Endothelial cell of umbilical vein (primary cell): ENCODE measurements at regions not wholly inside any gene's neighbourhood (a gene's known extent, or its start where the extent isn't known, plus 50 kb on each side); places are given as distances from the start of the nearest gene placed in this dataset.

Source experiments
- BruUV-seq: library from RNA; stranded (reverse); fragments of 400-500 nt; replicated peaks from 2 replicates; lab custom pipeline; 2021; lab: Mats Ljungman, UMichigan
- CTCF ChIA-PET: fragments of 300-600, 350-600 bp; sonication (Branson Sonifier 250); formaldehyde crosslinking; loops from one replicate; lab custom pipeline; 2021; ENCODE audit warnings: antibody characterized with exemption, inconsistent platforms; lab: Charles Lee
- POLR2A ChIA-PET: fragments of 300-600, 350-600 bp; sonication (Branson Sonifier 250); formaldehyde crosslinking; loops from one replicate; lab custom pipeline; 2021; ENCODE audit warnings: antibody characterized with exemption, inconsistent platforms; lab: Charles Lee
- DNase-seq: peaks from one replicate; pipeline ENCODE4 v3.0.0-alpha.2; 2011; ENCODE audit warnings: low read depth, low spot score
- FAIRE-seq: peaks from 2 replicates; lab custom pipeline; 2011; peaks lifted over from hg19 to GRCh38; lab: Jason Lieb, UNC
- H2AFZ ChIP-seq: 2 replicates; pipeline ENCODE4 v1.6.0; 2012; ENCODE audit warnings: low read depth, low read length, control low read depth, inconsistent platforms
- H3K27ac ChIP-seq: 2 replicates; pipeline ENCODE4 v1.5.1; 2011; ENCODE audit warnings: low read depth, mild to moderate bottlenecking, control low read depth, low read length, moderate library complexity; ENCODE audit not compliant: insufficient read depth
- H3K27me3 ChIP-seq, 2 experiments: 2 replicates each; pipeline versions ENCODE4 v1.6.0 to v1.6.1; 2011; ENCODE audit warnings: low read length in 2 of 2, mixed read lengths in 1 of 2; ENCODE audit not compliant: control insufficient read depth in 2 of 2, insufficient read depth in 2 of 2
- H3K36me3 ChIP-seq, 2 experiments: 2 replicates in 1 of 2; 3 replicates in 1 of 2; pipeline ENCODE4 v1.5.1; 2011; ENCODE audit warnings: low read length in 2 of 2, mild to moderate bottlenecking in 1 of 2, moderate library complexity in 1 of 2; ENCODE audit not compliant: control insufficient read depth in 2 of 2, insufficient read depth in 2 of 2; ENCODE audit errors: extremely low read depth in 1 of 2
- H3K4me1 ChIP-seq: 3 replicates; pipeline ENCODE4 v1.5.1; 2011; ENCODE audit warnings: mild to moderate bottlenecking, low read length; ENCODE audit not compliant: control insufficient read depth, insufficient read depth; ENCODE audit errors: extremely low read depth
- H3K4me2 ChIP-seq: 2 replicates; pipeline ENCODE4 v1.6.1; 2011; ENCODE audit warnings: low read length, control low read depth, mixed read lengths; ENCODE audit not compliant: insufficient read depth
- H3K4me3 ChIP-seq, 3 experiments: fragments of 200-600 bp in 1 of 3; sonication (generic), shearing (Covaris generic) in 1 of 3; replicated peaks in 1 of 3; 2 replicates each; pipeline ENCODE4 v1.5.1; 2011 to 2016; ENCODE audit warnings: control low read depth in 3 of 3, low read length in 3 of 3, mild to moderate bottlenecking in 2 of 3, inconsistent platforms in 1 of 3, low read depth in 1 of 3, moderate library complexity in 1 of 3; ENCODE audit not compliant: insufficient read depth in 1 of 3
- H3K79me2 ChIP-seq: 2 replicates; pipeline ENCODE4 v1.6.0; 2012; ENCODE audit warnings: low read length, inconsistent platforms; ENCODE audit not compliant: control insufficient read depth, insufficient read depth
- H3K9ac ChIP-seq: replicated peaks from 2 replicates; pipeline ENCODE3; 2011; ENCODE audit warnings: low read length, control low read depth; ENCODE audit not compliant: insufficient read depth; ENCODE audit errors: extremely low read depth
- H3K9me1 ChIP-seq: replicated peaks from 3 replicates; pipeline ENCODE4 v1.6.0; 2011; ENCODE audit warnings: mild to moderate bottlenecking, low read length; ENCODE audit not compliant: control insufficient read depth, insufficient read depth; ENCODE audit errors: extremely low read depth
- H3K9me3 ChIP-seq: replicated peaks from 2 replicates; pipeline ENCODE4 v1.5.1; 2012; ENCODE audit warnings: low read length, inconsistent platforms; ENCODE audit not compliant: control insufficient read depth, insufficient read depth
- H4K20me1 ChIP-seq: replicated peaks from 2 replicates; pipeline ENCODE3; 2011; ENCODE audit warnings: mild to moderate bottlenecking, low read length; ENCODE audit not compliant: control insufficient read depth, insufficient read depth; ENCODE audit errors: extremely low read depth
- EZH2 ChIP-seq: IDR thresholded peaks from 2 replicates; pipeline ENCODE4 v1.6.1; 2012; ENCODE audit warnings: borderline replicate concordance, low read depth, mild to moderate bottlenecking, moderate library complexity, low read length, inconsistent platforms; ENCODE audit not compliant: severe bottlenecking
- FOS ChIP-seq: IDR thresholded peaks from 2 replicates; pipeline ENCODE4 v1.6.1; 2011; ENCODE audit warnings: mild to moderate bottlenecking, low read length, moderate library complexity, borderline replicate concordance; ENCODE audit not compliant: insufficient read depth
- GATA2 ChIP-seq: IDR thresholded peaks from 2 replicates; pipeline ENCODE4 v1.7.0; 2011; ENCODE audit warnings: low read depth, mild to moderate bottlenecking, moderate library complexity, mixed read lengths, low read length; ENCODE audit not compliant: insufficient read length, insufficient read depth
- JUN ChIP-seq: IDR thresholded peaks from 2 replicates; pipeline ENCODE4 v1.6.1; 2011; ENCODE audit warnings: borderline replicate concordance, low read depth; ENCODE audit not compliant: insufficient read length, insufficient read depth
- MYC ChIP-seq: IDR thresholded peaks from one replicate; pipeline ENCODE4 v1.6.1; 2011; ENCODE audit warnings: mild to moderate bottlenecking, low read depth, low read length
- POLR2A ChIP-seq: IDR thresholded peaks from 2 replicates; pipeline ENCODE4 v1.6.1; 2012; ENCODE audit warnings: low read depth, mild to moderate bottlenecking, control low read depth, low read length
- POLR2AphosphoS5 ChIP-seq: IDR thresholded peaks from 2 replicates; pipeline ENCODE4 v1.6.1; 2012; ENCODE audit warnings: low read depth, mild to moderate bottlenecking, control low read depth, low read length, moderate library complexity; ENCODE audit not compliant: insufficient read depth
- dilution Hi-C: fragments of 300-500 bp; cut with MboI; formaldehyde crosslinking; loops from one replicate; pipeline ENCODE4 v1.15.0; 2019; ENCODE audit warnings: low sequenced_read_pairs; ENCODE audit not compliant: extremely low pct_ligation_motif_present
- intact Hi-C: fragments of 100-400 bp; cut with micrococcal nuclease; formaldehyde crosslinking; loops from one replicate; pipeline ENCODE4 v1.10.0; 2022
- TF ChIP-seq, protein P1 (sequence below): IDR thresholded peaks from 2 replicates; pipeline ENCODE4 v1.6.1; 2011; ENCODE audit not compliant: insufficient read depth, insufficient read length
- TF ChIP-seq, protein P2 (sequence below), 2 donors: IDR thresholded peaks; 1 replicate in 1 of 2; 2 replicates in 1 of 2; pipeline ENCODE4 v1.5.1; 2011; ENCODE audit warnings: low read length in 2 of 2, mild to moderate bottlenecking in 2 of 2, moderate library complexity in 2 of 2, control low read depth in 1 of 2, inconsistent platforms in 1 of 2, low read depth in 1 of 2; ENCODE audit not compliant: insufficient read depth in 1 of 2; ENCODE audit errors: extremely low read depth in 1 of 2

GRCh38 chr1:215433237-215433636 is 133.9 kb upstream of the KCTD3 start:
- POLR2A ChIA-PET = no interaction called here
- intact Hi-C loops = no loop called here
- no TSS peak for BruUV-seq

More at GRCh38 chr1:215433237-215433636, 133.9 kb upstream of the KCTD3 start:
- Histone ChIP-seq H4K20me1 (no peaks in the 10 kb centered on the region), H3K4me3 (no peak overlapping the region), H3K9me3 (no peaks in the 10 kb centered on the region), H3K9ac (no peak overlapping the region), H3K36me3 (no peaks in the 10 kb centered on the region), H3K79me2 (no peaks in the 10 kb centered on the region), H3K4me2 (no peak overlapping the region), H2AFZ (no peak overlapping the region), H3K27ac (no peak overlapping the region), H3K9me1 (no peaks in the 10 kb centered on the region), H3K27me3 (no peaks in the 10 kb centered on the region), H3K4me1 (no peaks in the 10 kb centered on the region)
- FAIRE-seq (no peak), DNase-seq (no peak)
- dilution Hi-C loops = no loop called here
- TF ChIP-seq POLR2A (no peak), POLR2AphosphoS5 (no peak), GATA2 (no peak), JUN (no peak), FOS (no peak), EZH2 (no peak), MYC (no peak)
- TF ChIP-seq, protein P1, sequence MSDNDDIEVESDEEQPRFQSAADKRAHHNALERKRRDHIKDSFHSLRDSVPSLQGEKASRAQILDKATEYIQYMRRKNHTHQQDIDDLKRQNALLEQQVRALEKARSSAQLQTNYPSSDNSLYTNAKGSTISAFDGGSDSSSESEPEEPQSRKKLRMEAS = no peak
- TF ChIP-seq, protein P2, sequence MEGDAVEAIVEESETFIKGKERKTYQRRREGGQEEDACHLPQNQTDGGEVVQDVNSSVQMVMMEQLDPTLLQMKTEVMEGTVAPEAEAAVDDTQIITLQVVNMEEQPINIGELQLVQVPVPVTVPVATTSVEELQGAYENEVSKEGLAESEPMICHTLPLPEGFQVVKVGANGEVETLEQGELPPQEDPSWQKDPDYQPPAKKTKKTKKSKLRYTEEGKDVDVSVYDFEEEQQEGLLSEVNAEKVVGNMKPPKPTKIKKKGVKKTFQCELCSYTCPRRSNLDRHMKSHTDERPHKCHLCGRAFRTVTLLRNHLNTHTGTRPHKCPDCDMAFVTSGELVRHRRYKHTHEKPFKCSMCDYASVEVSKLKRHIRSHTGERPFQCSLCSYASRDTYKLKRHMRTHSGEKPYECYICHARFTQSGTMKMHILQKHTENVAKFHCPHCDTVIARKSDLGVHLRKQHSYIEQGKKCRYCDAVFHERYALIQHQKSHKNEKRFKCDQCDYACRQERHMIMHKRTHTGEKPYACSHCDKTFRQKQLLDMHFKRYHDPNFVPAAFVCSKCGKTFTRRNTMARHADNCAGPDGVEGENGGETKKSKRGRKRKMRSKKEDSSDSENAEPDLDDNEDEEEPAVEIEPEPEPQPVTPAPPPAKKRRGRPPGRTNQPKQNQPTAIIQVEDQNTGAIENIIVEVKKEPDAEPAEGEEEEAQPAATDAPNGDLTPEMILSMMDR (IDR thresholded peaks at IDR 0.05; ENCODE audit: extremely low read depth in 1 of 2, insufficient read depth in 1 of 2, low read depth in 1 of 2, low read length in 2 of 2) = no peak
- CTCF ChIA-PET = no interaction called here
